ENCODE measurements at regions not wholly inside any gene's neighbourhood (a gene's known extent, or its start where the extent isn't known, plus 50 kb on each side); places are given as distances from the start of the nearest gene placed in this dataset.

DNA sequence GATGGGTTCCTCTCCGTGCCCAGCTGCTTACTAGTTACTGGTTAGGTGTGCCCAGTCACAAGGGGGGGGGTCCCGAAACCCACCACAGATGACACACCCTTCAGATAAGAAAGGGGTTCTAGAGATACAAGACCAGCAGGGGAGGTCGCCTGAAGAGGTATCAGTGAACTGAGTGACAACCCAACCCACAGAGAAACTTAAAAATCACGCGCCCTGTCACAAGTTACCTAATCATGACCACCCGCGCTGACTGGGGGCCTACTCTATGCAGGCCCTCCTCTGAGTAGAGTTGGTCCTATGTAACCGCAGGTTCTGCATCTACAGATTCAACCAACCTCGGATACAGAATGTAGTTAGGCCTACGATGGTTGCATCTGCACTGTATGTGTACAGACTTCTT lies 210.3 kb upstream of the SFSWAP start:
- H3K4me3 ChIP-seq (ENCODE audit: low read depth, low read length) = no peak overlapping the region
- TF ChIP-seq, protein P1, sequence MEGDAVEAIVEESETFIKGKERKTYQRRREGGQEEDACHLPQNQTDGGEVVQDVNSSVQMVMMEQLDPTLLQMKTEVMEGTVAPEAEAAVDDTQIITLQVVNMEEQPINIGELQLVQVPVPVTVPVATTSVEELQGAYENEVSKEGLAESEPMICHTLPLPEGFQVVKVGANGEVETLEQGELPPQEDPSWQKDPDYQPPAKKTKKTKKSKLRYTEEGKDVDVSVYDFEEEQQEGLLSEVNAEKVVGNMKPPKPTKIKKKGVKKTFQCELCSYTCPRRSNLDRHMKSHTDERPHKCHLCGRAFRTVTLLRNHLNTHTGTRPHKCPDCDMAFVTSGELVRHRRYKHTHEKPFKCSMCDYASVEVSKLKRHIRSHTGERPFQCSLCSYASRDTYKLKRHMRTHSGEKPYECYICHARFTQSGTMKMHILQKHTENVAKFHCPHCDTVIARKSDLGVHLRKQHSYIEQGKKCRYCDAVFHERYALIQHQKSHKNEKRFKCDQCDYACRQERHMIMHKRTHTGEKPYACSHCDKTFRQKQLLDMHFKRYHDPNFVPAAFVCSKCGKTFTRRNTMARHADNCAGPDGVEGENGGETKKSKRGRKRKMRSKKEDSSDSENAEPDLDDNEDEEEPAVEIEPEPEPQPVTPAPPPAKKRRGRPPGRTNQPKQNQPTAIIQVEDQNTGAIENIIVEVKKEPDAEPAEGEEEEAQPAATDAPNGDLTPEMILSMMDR (IDR thresholded peaks at IDR 0.05; ENCODE audit: low read depth, low read length) = no peak
- TF ChIP-seq, protein P2, sequence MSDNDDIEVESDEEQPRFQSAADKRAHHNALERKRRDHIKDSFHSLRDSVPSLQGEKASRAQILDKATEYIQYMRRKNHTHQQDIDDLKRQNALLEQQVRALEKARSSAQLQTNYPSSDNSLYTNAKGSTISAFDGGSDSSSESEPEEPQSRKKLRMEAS (IDR thresholded peaks at IDR 0.05; ENCODE audit: low read depth, low read length) = no peak
- no peak for TF ChIP-seq POLR2A (IDR thresholded peaks at IDR 0.05; ENCODE audit: extremely low read depth, insufficient read length)
- no peak for TF ChIP-seq MYC (IDR thresholded peaks at IDR 0.05; ENCODE audit: low read depth, low read length)
- no peak for DNase-seq (ENCODE audit: low read depth)

DNA sequence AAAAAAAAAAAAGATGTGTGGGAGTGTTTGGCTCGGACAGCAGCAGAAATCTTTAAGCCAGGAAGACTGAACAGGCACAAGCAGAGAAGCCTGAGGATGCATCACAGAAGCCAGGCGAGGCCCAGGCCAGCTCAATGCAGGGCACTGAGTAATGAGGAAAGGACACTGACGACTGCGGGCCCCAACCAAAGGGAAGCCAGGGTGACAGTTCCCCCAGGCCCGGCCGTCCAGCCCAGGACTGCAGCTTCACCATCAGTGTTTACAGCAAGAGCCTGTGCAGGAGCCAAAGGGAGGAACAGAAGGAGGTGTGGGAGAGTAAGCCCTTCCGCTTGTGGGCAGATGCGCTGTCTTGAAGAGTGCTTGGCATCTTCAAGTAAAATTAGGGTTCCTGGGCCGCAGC lies 205.3 kb upstream of the SFSWAP start:
- H3K4me3 ChIP-seq (ENCODE audit: low read depth, low read length) = no peak overlapping the region
- TF ChIP-seq, protein P2 (IDR thresholded peaks at IDR 0.05; ENCODE audit: low read depth, low read length) = no peak
- TF ChIP-seq, protein P1 (IDR thresholded peaks at IDR 0.05; ENCODE audit: low read depth, low read length) = no peak
- no peak for TF ChIP-seq MYC (IDR thresholded peaks at IDR 0.05; ENCODE audit: low read depth, low read length)
- no peak for TF ChIP-seq POLR2A (IDR thresholded peaks at IDR 0.05; ENCODE audit: extremely low read depth, insufficient read length)

DNA sequence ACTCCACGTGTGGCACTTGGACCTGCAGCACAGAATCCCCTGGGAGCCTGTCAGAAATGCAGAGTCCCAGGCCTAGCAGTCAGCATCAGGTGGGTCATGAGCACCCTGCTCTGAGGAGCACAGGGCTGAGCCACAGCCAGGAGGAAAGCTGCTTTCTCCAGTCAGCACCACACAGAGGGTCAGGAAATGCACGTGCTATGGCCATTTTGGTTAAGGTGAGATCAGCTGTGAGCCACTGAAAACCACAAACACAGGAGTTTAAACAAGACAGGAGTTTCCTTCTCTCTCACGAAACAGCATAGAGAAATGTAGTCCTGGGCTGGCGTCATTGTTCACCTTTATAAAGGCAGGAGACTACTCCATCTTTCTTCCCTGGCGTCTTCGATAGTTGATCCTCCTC lies 204.5 kb upstream of the SFSWAP start:
- TF ChIP-seq MYC (IDR thresholded peaks at IDR 0.05; ENCODE audit: low read depth, low read length) = no peak
- TF ChIP-seq POLR2A (IDR thresholded peaks at IDR 0.05; ENCODE audit: extremely low read depth, insufficient read length) = no peak
- TF ChIP-seq, protein P1 (IDR thresholded peaks at IDR 0.05; ENCODE audit: low read depth, low read length) = no peak
- no peak for DNase-seq (ENCODE audit: low read depth)

More for the DNA sequence above, 205.3 kb upstream of the SFSWAP start:
- DNase-seq (ENCODE audit: low read depth) = no peak

DNA sequence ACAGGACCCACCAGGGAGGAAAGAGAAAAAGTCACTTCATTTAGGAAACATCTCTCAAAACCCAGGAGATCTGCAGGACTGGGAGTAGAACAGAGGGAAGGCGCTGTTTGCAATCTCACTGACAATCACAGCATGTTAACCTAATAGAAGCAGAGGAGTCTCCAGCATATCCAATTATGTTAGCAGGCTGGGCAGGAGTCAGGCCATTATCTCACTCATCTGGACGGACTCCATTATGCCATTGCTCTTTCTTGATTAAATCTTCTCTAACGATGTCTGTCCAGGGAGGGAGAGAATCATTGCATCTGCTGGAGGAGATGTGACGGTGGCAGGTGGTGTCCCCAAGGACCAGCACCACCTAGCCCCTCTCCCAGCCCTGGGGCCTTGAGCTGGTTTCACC lies 203.8 kb upstream of the SFSWAP start:
- TF ChIP-seq MYC (IDR thresholded peaks at IDR 0.05; ENCODE audit: low read depth, low read length) (no peak), POLR2A (IDR thresholded peaks at IDR 0.05; ENCODE audit: extremely low read depth, insufficient read length) (no peak)
- TF ChIP-seq, protein P2 (IDR thresholded peaks at IDR 0.05; ENCODE audit: low read depth, low read length) = no peak
- TF ChIP-seq, protein P1 (IDR thresholded peaks at IDR 0.05; ENCODE audit: low read depth, low read length) = no peak
- DNase-seq (ENCODE audit: low read depth) = no peak

More for the DNA sequence above, 204.5 kb upstream of the SFSWAP start:
- H3K4me3 ChIP-seq (ENCODE audit: low read depth, low read length) = no peak overlapping the region

DNA sequence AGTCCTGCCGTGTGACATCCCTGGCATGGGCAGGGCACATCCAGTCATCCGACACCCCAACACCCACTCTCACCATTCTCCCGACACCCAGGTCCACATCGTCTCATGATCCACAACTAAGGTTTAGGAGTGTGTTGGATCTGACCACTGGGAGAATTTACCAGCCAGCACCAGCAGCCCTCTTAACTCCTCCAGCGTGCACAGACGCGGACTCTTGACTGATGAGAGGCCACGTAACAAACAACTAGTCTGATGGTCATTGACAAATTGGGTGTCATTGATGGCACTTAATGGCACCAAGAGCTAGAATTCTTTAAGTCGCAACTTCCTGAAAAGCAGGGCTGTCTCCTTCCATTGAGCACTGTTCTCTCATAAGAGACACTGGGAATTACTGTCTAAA lies 203.0 kb upstream of the SFSWAP start:
- no peak overlapping the region for H3K4me3 ChIP-seq (ENCODE audit: low read depth, low read length)
- TF ChIP-seq MYC (IDR thresholded peaks at IDR 0.05; ENCODE audit: low read depth, low read length) (no peak), POLR2A (IDR thresholded peaks at IDR 0.05; ENCODE audit: extremely low read depth, insufficient read length) (no peak)
- TF ChIP-seq, protein P1 (IDR thresholded peaks at IDR 0.05; ENCODE audit: low read depth, low read length) = no peak
- TF ChIP-seq, protein P2 (IDR thresholded peaks at IDR 0.05; ENCODE audit: low read depth, low read length) = no peak
- no peak for DNase-seq (ENCODE audit: low read depth)

More for the DNA sequence above, 203.8 kb upstream of the SFSWAP start:
- H3K4me3 ChIP-seq (ENCODE audit: low read depth, low read length) = no peak overlapping the region

DNA sequence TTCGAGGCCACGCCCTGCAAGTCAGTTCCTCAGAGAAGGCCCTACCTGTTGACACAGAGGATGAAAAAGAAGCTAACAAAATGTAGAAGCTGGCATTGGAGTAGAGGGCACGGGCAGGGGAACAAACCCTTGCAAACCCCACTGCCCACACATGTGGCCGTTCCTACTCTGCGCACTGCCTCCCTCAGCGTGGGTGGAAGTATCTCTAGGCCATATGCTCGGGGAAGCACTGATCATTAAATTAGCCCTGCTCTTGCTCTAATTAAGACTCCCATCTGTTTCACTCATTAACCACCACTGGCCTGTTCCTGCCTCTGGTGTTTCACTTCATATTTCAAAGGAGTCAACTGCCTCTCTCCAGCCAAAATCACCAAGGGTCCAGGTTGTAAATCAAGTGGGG lies 201.2 kb upstream of the SFSWAP start:
- no peak overlapping the region for H3K4me3 ChIP-seq (ENCODE audit: low read depth, low read length)
- TF ChIP-seq POLR2A (IDR thresholded peaks at IDR 0.05; ENCODE audit: extremely low read depth, insufficient read length) (no peak), MYC (IDR thresholded peaks at IDR 0.05; ENCODE audit: low read depth, low read length) (no peak)
- TF ChIP-seq, protein P2 (IDR thresholded peaks at IDR 0.05; ENCODE audit: low read depth, low read length) = no peak
- TF ChIP-seq, protein P1 (IDR thresholded peaks at IDR 0.05; ENCODE audit: low read depth, low read length) = no peak
- DNase-seq (ENCODE audit: low read depth) = no peak

Measured in NB4 (cell line).